K562 (cell line): ENCODE measurements at regions not wholly inside any gene's neighbourhood (a gene's known extent, or its start where the extent isn't known, plus 50 kb on each side); places are given as distances from the start of the nearest gene placed in this dataset.

Experiments used
- NEUROD1 ChIP-seq: fragments of 150-350 bp; IDR thresholded peaks from 2 replicates; pipeline ENCODE4 v1.6.1; 2014; ENCODE audit warnings: borderline replicate concordance, low read length, low read depth; ENCODE audit not compliant: partially characterized antibody
- ZNF384 ChIP-seq: IDR thresholded peaks from 2 replicates; pipeline ENCODE4 v1.6.1; 2012; ENCODE audit warnings: low read depth, low read length, improper control_type of control experiment
- ZNF408 ChIP-seq: fragments of 250-450 bp; sonication (Bioruptor Pico); IDR thresholded peaks from 2 replicates; pipeline ENCODE4 v1.4.0; 2020; ENCODE audit warnings: low read depth, mild to moderate bottlenecking, moderate library complexity
- TF ChIP-seq, protein P1 (sequence below), 3 experiments: IDR thresholded peaks in 2 of 3; conservative IDR thresholded peaks in 1 of 3; 2 replicates each; pipeline ENCODE4 v1.5.1; 2011 to 2012; ENCODE audit warnings: low read length in 3 of 3, mild to moderate bottlenecking in 3 of 3, control low read depth in 2 of 3, improper control_type of control experiment in 1 of 3, inconsistent platforms in 1 of 3, low read depth in 1 of 3, mixed read lengths in 1 of 3, moderate library complexity in 1 of 3; ENCODE audit not compliant: insufficient read depth in 2 of 3
- TF ChIP-seq, protein P2 (sequence below): fragments of 450-650 bp; formaldehyde crosslinking; conservative IDR thresholded peaks from 2 replicates; pipeline ENCODE4 v1.4.0; 2022; ENCODE audit warnings: mild to moderate bottlenecking, missing genetic modification characterization
- TF ChIP-seq, protein P3 (sequence below), 2 experiments: fragments of 450-650 bp; IDR thresholded peaks; 2 replicates each; pipeline ENCODE4 v1.6.1; 2018; ENCODE audit warnings: mild to moderate bottlenecking in 2 of 2, low read depth in 1 of 2; ENCODE audit not compliant: partially characterized antibody in 2 of 2
- TF ChIP-seq, protein P4 (sequence below), 2 experiments: fragments of 450-650 bp; conservative IDR thresholded peaks; 2 replicates each; pipeline ENCODE4 v1.6.1; 2017; ENCODE audit warnings: mild to moderate bottlenecking in 2 of 2, moderate library complexity in 2 of 2
- TF ChIP-seq, protein P5 (sequence below), 2 experiments: IDR thresholded peaks; 2 replicates each; pipeline ENCODE4 v1.6.1; 2011; ENCODE audit warnings: borderline replicate concordance in 1 of 2, control low read depth in 1 of 2, low read depth in 1 of 2, low read length in 1 of 2, mild to moderate bottlenecking in 1 of 2, mixed read lengths in 1 of 2, moderate library complexity in 1 of 2; ENCODE audit not compliant: insufficient read depth in 1 of 2, insufficient read length in 1 of 2, poor library complexity in 1 of 2, severe bottlenecking in 1 of 2; ENCODE audit errors: extremely low read depth in 1 of 2
- TF ChIP-seq, protein P6 (sequence below): fragments of 450-650 bp; formaldehyde crosslinking; IDR thresholded peaks from 2 replicates; pipeline ENCODE4 v1.4.0; 2022; ENCODE audit warnings: missing genetic modification characterization

DNA sequence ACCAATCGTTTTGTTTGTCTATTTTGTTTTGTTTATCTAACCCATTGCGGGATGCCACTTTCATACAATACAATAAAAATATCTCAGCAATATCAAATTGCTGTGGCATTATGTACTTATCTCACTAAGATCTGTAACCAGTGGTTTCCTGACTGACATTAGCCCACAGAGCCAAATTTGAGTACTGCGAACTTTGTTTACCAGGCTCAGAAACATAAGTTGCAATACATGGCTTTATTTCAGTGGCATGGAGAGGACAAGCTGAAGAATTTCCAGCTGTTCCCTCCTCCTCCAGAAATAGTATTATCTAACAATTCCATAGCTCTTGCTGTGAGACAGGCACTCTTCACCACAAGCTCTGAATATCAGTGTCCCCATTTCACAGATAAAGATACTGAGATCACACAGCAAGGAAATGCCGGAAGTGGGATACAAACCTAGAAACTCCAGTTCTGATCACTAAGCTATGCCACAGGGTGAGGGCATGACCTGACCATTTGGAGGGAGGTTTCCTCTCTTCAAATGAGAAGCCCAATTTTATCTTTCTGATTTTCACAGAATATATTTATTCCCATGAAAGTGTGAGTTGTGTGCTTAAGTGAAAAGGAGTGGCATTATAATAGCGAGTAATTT, 469.9 kb upstream of the CBLB start:
- TF ChIP-seq, protein P1, sequence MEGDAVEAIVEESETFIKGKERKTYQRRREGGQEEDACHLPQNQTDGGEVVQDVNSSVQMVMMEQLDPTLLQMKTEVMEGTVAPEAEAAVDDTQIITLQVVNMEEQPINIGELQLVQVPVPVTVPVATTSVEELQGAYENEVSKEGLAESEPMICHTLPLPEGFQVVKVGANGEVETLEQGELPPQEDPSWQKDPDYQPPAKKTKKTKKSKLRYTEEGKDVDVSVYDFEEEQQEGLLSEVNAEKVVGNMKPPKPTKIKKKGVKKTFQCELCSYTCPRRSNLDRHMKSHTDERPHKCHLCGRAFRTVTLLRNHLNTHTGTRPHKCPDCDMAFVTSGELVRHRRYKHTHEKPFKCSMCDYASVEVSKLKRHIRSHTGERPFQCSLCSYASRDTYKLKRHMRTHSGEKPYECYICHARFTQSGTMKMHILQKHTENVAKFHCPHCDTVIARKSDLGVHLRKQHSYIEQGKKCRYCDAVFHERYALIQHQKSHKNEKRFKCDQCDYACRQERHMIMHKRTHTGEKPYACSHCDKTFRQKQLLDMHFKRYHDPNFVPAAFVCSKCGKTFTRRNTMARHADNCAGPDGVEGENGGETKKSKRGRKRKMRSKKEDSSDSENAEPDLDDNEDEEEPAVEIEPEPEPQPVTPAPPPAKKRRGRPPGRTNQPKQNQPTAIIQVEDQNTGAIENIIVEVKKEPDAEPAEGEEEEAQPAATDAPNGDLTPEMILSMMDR (IDR thresholded peaks at IDR 0.05 in 2 of 3, conservative IDR thresholded peaks at IDR 0.05 in 1 of 3; ENCODE audit: insufficient read depth in 2 of 3, low read depth in 1 of 3, low read length in 3 of 3): no peak
- TF ChIP-seq ZNF408 (CRISPR knock-in tag) (no peak), ZNF384 (no peak), NEUROD1 (no peak)
- TF ChIP-seq, protein P2, sequence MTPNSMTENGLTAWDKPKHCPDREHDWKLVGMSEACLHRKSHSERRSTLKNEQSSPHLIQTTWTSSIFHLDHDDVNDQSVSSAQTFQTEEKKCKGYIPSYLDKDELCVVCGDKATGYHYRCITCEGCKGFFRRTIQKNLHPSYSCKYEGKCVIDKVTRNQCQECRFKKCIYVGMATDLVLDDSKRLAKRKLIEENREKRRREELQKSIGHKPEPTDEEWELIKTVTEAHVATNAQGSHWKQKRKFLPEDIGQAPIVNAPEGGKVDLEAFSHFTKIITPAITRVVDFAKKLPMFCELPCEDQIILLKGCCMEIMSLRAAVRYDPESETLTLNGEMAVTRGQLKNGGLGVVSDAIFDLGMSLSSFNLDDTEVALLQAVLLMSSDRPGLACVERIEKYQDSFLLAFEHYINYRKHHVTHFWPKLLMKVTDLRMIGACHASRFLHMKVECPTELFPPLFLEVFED: no peak
- TF ChIP-seq, protein P3, sequence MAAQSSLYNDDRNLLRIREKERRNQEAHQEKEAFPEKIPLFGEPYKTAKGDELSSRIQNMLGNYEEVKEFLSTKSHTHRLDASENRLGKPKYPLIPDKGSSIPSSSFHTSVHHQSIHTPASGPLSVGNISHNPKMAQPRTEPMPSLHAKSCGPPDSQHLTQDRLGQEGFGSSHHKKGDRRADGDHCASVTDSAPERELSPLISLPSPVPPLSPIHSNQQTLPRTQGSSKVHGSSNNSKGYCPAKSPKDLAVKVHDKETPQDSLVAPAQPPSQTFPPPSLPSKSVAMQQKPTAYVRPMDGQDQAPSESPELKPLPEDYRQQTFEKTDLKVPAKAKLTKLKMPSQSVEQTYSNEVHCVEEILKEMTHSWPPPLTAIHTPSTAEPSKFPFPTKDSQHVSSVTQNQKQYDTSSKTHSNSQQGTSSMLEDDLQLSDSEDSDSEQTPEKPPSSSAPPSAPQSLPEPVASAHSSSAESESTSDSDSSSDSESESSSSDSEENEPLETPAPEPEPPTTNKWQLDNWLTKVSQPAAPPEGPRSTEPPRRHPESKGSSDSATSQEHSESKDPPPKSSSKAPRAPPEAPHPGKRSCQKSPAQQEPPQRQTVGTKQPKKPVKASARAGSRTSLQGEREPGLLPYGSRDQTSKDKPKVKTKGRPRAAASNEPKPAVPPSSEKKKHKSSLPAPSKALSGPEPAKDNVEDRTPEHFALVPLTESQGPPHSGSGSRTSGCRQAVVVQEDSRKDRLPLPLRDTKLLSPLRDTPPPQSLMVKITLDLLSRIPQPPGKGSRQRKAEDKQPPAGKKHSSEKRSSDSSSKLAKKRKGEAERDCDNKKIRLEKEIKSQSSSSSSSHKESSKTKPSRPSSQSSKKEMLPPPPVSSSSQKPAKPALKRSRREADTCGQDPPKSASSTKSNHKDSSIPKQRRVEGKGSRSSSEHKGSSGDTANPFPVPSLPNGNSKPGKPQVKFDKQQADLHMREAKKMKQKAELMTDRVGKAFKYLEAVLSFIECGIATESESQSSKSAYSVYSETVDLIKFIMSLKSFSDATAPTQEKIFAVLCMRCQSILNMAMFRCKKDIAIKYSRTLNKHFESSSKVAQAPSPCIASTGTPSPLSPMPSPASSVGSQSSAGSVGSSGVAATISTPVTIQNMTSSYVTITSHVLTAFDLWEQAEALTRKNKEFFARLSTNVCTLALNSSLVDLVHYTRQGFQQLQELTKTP (IDR thresholded peaks at IDR 0.05; ENCODE audit: low read depth in 1 of 2, partially characterized antibody in 2 of 2): no peak
- TF ChIP-seq, protein P4, sequence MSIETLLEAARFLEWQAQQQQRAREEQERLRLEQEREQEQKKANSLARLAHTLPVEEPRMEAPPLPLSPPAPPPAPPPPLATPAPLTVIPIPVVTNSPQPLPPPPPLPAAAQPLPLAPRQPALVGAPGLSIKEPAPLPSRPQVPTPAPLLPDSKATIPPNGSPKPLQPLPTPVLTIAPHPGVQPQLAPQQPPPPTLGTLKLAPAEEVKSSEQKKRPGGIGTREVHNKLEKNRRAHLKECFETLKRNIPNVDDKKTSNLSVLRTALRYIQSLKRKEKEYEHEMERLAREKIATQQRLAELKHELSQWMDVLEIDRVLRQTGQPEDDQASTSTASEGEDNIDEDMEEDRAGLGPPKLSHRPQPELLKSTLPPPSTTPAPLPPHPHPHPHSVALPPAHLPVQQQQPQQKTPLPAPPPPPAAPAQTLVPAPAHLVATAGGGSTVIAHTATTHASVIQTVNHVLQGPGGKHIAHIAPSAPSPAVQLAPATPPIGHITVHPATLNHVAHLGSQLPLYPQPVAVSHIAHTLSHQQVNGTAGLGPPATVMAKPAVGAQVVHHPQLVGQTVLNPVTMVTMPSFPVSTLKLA (conservative IDR thresholded peaks at IDR 0.05): no peak
- TF ChIP-seq, protein P5, sequence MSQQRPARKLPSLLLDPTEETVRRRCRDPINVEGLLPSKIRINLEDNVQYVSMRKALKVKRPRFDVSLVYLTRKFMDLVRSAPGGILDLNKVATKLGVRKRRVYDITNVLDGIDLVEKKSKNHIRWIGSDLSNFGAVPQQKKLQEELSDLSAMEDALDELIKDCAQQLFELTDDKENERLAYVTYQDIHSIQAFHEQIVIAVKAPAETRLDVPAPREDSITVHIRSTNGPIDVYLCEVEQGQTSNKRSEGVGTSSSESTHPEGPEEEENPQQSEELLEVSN (IDR thresholded peaks at IDR 0.05; ENCODE audit: borderline replicate concordance in 1 of 2, extremely low read depth in 1 of 2, insufficient read depth in 1 of 2, insufficient read length in 1 of 2, low read depth in 1 of 2, low read length in 1 of 2, poor library complexity in 1 of 2, severe bottlenecking in 1 of 2): no peak
- TF ChIP-seq, protein P6, sequence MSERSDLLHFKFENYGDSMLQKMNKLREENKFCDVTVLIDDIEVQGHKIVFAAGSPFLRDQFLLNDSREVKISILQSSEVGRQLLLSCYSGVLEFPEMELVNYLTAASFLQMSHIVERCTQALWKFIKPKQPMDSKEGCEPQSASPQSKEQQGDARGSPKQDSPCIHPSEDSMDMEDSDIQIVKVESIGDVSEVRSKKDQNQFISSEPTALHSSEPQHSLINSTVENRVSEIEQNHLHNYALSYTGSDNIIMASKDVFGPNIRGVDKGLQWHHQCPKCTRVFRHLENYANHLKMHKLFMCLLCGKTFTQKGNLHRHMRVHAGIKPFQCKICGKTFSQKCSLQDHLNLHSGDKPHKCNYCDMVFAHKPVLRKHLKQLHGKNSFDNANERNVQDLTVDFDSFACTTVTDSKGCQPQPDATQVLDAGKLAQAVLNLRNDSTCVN (CRISPR knock-in tag): no peak
